RWPE1 (cell line): ENCODE measurements at regions not wholly inside any gene's neighbourhood (a gene's known extent, or its start where the extent isn't known, plus 50 kb on each side); places are given as distances from the start of the nearest gene placed in this dataset.
A peak's percentile ranks its signal among the peaks of the same experiment; 100 is the strongest.
"Not testable (repeated sequence)": the region's sequence is repeated elsewhere in the genome, so short reads cannot be mapped to it uniquely, and the experiment has no call there.

Experiments
- CTCF ChIA-PET: fragments of 350-600 bp; sonication (Branson Sonifier 250); formaldehyde crosslinking; extraction: SDS; loops from one replicate; lab custom pipeline; 2021; lab: Yijun Ruan, JAX
- POLR2A ChIA-PET: fragments of 400-600 bp; formaldehyde crosslinking; extraction: SDS; loops from one replicate; lab custom pipeline; 2020; ENCODE audit warnings: antibody characterized with exemption; ENCODE audit not compliant: low non-redundant PET; lab: Yijun Ruan, JAX
- DNase-seq: peaks from one replicate; pipeline ENCODE4 v3.0.0; 2012; ENCODE audit warnings: low spot score
- H3K27ac ChIP-seq: fragments of 450-650 bp; 2 replicates; pipeline ENCODE4 v1.5.1; 2017
- TF ChIP-seq, protein P1 (sequence below): fragments of 450-650 bp; conservative IDR thresholded peaks from 2 replicates; pipeline ENCODE4 v1.5.1; 2017; ENCODE audit warnings: low read depth, mild to moderate bottlenecking

DNA sequence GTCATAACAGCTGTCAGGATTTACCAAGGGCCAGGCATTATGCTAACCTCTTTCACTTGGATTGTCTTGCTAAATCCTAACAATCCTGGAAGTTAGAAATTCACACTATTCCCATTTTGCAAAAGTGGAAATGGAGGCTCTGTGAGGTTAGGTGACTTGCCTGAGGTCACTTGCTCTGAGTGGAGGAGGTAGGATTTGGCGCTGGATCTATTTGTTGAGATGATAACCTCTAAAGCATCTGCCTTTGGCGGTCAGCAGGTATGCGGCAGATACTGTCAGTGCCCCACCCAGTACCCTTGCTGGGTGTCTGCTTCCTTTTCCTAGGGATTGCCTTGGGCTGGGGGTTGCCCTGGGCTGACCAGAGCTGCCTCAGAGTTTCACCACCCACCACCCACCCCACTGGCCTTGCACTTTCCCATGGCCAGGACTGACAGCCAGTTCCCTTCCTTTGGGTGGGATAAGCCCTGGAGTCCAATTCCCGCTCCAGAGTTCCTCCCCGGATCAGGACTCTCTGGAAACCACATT is 164.8 kb upstream of the MSX2 start:
- ChIA-PET POLR2A (no interaction called here), CTCF (no interaction called here)
- no peak overlapping the region for H3K27ac ChIP-seq
- DNase-seq, result no peak
- TF ChIP-seq, protein P1, sequence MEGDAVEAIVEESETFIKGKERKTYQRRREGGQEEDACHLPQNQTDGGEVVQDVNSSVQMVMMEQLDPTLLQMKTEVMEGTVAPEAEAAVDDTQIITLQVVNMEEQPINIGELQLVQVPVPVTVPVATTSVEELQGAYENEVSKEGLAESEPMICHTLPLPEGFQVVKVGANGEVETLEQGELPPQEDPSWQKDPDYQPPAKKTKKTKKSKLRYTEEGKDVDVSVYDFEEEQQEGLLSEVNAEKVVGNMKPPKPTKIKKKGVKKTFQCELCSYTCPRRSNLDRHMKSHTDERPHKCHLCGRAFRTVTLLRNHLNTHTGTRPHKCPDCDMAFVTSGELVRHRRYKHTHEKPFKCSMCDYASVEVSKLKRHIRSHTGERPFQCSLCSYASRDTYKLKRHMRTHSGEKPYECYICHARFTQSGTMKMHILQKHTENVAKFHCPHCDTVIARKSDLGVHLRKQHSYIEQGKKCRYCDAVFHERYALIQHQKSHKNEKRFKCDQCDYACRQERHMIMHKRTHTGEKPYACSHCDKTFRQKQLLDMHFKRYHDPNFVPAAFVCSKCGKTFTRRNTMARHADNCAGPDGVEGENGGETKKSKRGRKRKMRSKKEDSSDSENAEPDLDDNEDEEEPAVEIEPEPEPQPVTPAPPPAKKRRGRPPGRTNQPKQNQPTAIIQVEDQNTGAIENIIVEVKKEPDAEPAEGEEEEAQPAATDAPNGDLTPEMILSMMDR, result no peak

DNA sequence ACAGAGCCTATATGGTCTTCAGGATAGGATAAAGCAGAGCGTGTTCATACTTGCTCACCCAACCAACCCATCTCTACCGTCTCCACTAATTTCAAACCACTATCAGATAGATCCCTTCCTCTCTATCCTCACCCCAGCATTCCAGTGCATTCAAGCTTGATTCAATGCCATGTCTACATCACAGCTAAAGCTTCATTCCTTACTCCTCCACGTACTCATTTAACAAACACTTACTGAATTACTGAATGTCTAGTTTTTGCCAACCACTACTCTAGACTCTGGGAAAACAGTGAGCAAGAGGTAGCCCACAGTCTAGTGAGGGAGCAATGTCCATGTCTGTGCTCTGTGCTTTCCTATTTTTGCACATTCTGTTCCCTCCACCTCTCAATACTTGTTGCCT is 163.5 kb upstream of the MSX2 start:
- H3K27ac ChIP-seq, result no peak overlapping the region
- CTCF ChIA-PET, result interaction anchor here (0.5 to 0.6 kb wide), 2 partner anchors 202 to 232 kb away, joined by 3 to 5 read pairs; no protein-coding TSS in a partner anchor
- POLR2A ChIA-PET, result no interaction called here
- DNase-seq, result no peak
- TF ChIP-seq, protein P1, result no peak

DNA sequence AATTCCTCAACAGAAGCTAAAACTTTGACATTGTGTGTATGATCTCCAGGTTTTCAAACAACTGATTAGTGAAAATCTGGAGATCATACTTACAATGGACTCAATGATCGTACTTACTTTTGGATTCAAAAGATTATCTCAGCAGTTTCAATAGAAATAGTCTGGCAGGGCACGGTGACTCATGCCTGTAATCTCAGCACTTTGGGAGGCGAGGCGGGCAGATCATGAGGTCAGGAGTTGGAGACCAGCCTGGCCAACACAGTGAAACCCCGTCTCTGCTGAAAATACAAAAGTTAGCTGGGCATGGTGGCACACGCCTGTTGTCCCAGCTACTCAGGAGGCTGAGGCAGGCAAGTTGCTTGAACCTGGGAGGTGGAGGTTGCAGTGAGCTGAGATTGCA is 161.3 kb upstream of the MSX2 start:
- DNase-seq, H3K27ac ChIP-seq, POLR2A ChIA-PET: not testable (repeated sequence)
- CTCF ChIA-PET, result interaction anchor here (0.6 kb wide), 1 partner anchor 514 kb away, joined by 3 read pairs; no protein-coding TSS in a partner anchor

DNA sequence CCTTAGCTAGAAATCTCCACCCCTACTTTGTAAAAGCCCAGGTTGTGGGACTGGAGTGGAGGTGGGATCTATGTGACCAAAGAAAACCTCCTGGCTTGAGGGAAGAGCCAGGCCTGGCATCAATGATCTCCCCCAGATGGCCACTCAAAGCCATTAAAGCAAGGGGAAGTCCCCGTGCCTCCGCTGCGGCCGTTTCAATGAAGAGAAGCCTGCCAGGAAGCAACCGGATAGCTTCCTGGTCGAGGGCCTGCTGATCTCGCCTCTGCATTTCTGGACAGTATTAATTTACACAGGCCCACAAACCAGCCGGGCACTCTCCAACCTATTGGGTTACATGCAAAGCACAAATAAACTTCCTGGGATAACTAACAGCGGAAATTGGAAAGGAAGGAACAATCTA is 160.5 kb upstream of the MSX2 start:
- no peak for DNase-seq
- POLR2A ChIA-PET, result no interaction called here
- CTCF ChIA-PET, result interaction anchor here (0.6 kb wide), 1 partner anchor 515 kb away, joined by 3 read pairs; no protein-coding TSS in a partner anchor
- H3K27ac ChIP-seq, result no peak overlapping the region
- TF ChIP-seq, protein P1, result no peak

DNA sequence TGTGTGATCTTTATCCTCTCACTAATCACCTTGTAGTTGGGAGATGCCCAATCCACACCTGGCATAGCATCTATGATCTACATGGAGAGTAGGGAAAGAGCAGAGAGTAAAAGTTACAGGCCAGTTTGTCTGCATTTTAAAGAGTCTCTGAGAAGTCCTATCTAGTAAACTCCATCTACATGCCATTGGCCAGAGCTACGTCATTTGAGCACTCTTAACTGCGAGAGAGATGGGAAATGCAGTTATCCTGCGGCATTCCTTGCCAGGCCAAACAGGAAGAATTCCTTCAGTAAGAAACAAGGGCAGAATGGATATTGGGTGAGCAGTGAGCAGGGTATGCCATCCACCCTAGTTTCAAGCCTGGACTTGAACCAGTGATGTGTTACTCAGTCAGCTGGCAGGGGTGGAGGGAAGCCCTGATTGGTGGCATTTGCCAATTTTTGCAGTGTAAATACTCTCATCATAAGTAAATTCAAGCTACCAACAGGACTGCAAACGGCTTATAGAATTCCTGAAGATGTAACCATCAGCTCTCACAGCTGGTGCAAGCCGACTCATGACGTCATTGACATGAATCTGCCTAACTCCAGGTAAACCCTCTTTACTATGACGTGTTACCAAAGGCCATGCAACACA is 156.8 kb upstream of the MSX2 start:
- H3K27ac ChIP-seq, result no peak overlapping the region; the same call in 1 of the 2 replicates
- ChIA-PET POLR2A (no interaction called here), CTCF (interaction anchor here (0.7 kb wide), 1 partner anchor 857 kb away, joined by 3 read pairs; no protein-coding TSS in a partner anchor)
- peak; percentile 94 for DNase-seq
- TF ChIP-seq, protein P1, result no peak

DNA sequence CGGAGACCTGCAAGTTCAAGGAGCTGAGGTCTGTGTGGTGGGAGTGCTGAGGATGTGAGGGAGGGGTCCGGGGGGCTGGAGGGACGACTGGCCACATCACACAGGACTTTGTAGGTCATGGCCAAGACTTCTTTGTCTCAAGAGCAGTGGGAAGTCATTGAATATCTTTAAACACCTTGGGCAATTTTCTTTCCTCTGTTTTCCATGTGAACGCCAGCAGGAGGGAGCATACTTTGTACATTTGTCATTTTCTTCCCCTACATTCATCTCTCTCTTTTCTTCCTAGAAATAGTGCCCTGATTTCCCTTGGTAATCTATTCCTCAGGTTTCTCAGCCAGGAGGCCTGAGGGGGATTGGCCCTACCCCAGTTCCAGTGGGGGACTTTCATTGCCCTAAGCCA is 153.7 kb upstream of the MSX2 start:
- TF ChIP-seq, protein P1, result no peak
- DNase-seq, result no peak
- ChIA-PET CTCF (no interaction called here), POLR2A (no interaction called here)
- no peak overlapping the region for H3K27ac ChIP-seq
